GM18517 (cell line): ENCODE measurements at regions not wholly inside any gene's neighbourhood (a gene's known extent, or its start where the extent isn't known, plus 50 kb on each side); places are given as distances from the start of the nearest gene placed in this dataset.

Source experiments
- ATAC-seq: cut with Tn5 transposase; IDR thresholded peaks from one replicate; pipeline ENCODE4 v1.9.1; 2021; ENCODE audit warnings: mild to moderate bottlenecking, moderate library complexity; ENCODE audit not compliant: unreplicated experiment

DNA sequence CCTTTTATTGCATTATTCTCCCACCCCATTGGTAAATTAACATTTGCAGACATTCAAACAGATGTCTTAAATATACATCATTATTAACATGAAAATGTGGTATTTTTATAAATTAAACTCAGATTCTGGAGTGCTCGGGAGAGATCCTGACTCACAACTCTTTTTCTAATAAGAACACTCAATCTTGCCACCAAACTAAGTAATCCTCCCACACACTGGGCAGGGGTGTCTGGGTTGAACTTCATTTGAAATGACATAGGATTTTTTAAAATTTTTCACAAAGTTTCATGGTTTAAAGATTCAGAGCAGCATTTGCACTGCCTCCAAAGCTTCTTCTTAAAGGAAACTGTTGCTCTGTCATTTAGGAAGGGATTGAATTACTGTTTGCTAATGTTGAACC lies 754.3 kb downstream of the MECOM start:
- no peak for ATAC-seq

DNA sequence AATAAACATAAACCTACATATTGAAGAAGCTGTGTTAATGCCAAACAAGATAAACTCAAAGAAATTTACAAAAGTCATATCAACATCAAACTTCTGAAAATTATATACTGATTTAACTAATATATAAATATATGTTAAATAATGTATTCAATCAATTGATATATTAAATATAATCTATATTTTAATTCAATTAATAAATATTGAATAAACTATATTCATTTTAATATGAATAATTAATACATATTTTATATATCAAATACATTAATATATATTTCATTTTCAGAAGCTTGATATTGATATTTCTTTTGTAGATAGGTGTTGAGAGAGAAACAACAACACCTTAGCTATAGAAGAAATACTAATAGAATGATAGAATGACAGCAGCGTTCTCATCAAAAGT lies 768.1 kb downstream of the MECOM start:
- no peak for ATAC-seq

DNA sequence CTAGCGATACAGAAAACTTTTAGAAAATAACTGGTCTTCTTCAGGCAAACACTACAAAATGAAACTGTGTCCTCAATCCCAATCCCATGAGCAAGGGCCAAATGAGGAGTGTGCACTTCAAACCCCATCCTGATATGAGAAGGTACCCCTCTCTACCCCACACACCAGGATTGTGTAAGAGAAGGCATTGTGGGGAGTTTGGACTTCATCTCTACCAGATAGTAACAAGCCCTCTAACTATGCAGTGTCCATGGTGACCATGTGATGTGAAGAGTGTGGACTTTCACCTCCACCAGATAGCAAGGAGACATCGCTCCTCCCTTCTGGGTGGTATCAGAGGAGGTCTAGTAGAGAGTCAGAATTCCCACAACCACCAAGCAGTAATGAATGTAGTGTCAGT lies 769.3 kb downstream of the MECOM start:
- ATAC-seq = no peak

DNA sequence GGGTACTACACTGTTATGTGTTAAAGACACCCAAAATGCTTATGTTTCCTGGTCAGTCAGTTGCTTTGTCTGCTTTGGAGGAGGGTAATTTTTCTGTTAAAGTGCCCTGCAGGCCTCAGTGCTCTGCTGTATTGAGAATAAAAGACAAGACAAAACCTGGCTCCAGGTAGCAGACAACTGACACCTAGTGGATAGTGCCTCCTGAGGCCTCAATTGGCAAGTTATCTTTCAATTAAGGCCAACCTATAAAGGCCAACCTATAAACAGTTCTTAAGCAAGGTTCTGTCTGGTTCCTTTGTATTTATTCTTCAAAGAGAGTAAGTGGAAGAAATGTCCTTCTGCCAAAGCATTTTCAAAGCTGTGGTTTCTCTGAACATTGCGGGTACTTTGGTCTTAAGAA lies 773.8 kb downstream of the MECOM start:
- no peak for ATAC-seq

DNA sequence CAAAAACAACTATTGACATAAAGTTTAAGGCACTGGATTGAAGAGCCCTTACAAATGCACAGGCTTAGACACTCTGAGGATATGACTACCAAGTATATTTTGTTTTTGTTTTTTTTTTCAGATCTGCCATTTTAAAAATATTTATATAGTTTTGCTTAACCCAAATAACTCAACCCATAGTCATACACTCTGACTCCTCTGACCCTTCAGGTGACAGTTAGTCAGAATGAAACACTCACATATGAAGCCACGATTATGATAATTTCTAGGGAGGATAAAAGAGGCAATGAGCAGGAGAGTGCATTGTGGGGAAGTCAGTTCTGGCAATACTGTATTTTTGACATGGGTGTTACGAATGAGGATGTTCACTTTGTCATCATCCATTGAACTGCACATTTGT lies 774.7 kb downstream of the MECOM start:
- ATAC-seq = no peak

DNA sequence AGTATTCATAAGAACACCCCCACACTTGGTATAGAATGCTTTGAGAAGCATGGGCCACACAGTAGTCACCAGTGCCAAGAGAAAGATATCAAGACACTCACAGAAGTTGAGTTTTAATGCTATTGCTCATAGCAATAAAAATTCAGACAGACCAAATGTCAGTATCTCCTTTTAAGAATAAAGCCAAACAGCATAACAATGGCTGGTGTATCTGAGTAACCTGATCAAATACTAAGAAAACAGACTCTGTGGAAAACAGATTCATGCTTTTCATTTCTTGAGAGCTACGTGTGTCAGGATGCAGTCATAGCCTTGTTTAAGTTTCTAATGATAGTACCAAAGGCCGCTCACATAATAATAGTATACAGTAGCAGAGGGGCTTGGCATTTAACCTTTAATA lies 778.5 kb downstream of the MECOM start:
- ATAC-seq = no peak

DNA sequence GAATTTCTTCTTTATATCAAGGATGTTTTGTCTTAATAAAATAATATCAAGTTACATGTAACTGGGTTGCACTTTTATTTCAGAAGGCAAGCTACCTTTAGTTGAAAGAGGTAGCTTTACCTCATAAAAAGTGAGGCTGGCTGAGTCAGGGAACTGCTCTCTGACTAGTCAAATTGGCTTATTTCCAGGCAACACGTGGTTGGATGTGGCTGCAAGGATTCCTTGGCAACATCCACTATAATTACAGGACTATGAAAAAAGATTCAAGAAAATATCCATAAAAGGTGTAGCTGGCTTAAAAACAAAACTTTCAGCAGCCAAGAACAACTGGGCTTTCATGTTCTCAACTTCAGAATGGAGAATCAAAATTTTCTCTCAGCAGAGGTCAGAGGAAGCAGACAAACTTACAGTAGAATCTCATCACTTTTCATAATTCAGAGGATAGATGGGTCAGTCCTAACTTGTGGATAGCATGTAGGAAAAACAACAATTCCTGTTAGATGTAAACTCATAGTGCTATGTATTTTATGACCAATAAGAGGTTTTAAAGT lies 779.1 kb downstream of the MECOM start:
- no peak for ATAC-seq

DNA sequence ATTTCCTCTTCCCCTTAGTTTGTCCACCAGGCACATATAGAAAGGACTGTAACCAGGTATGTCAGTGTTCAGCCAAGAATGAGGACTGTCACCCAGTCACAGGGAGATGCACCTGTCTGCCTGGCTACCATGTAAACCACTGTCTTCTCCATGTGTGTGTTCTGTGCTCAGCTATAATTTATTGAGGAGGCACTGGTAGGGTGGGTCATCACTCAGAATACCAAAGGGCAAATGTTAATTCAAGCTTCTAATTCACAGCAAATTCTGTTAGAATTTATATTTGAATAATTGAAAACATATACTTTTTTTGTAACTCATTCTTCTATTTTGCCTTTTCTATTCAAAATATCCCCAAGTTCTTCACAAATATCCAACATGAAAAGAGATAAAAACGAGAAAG lies 780.4 kb downstream of the MECOM start:
- no peak for ATAC-seq

DNA sequence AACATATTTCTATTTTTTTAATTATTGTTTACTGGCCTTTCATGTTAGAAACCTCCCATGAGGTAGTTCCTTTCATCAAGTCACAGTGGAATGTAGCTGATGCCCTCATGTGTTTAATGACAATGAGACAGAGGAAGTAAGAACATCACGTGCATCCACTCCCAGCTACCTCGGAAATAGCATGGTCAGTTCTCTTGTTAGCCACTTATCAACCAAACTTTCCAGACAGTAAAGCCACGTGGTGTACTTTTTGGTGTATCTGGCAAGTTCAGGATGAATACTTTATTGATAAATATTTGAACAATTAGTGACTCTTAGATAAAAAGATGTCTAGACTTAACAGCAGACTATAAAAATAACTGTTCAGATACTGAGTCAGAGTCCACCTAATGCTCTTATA lies 781.7 kb downstream of the MECOM start:
- no peak for ATAC-seq

DNA sequence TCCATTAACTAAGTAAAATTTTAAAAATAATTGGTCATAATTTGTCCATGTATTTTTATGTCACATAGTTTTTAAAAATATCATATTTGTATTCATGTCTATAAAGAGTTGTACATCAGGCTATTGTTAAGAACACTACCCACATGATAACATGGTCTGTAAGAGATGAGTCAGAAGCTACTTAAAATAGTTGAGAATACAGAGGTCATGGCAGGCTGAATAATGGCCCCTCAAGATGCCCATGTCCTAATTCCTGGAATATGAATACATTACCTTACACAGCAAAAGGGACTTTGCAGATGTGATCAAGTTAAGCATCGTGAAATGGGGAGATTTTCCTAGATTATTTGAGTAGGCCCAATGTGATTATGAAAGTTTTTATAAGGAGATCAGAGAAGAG lies 782.9 kb upstream of the GOLIM4 start:
- no peak for ATAC-seq

DNA sequence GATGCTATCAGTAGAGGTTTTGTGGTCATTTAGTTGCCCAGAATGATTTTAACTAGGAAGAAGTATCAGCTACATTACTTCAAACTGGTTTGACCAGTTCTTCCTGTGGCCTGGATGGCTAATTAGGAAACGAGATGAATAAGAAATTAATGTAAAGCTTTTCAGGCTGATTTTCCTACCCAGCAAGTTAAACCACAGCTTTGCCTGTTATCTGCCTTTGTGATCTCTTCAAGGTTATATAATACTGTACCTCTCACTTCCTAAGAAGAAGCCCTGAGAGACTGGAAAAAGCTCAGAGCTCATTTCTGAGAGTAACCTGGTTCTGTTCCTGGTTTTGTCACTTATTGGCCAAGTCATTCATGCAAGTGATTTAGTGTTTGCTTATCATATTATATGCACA lies 782.2 kb upstream of the GOLIM4 start:
- no peak for ATAC-seq

DNA sequence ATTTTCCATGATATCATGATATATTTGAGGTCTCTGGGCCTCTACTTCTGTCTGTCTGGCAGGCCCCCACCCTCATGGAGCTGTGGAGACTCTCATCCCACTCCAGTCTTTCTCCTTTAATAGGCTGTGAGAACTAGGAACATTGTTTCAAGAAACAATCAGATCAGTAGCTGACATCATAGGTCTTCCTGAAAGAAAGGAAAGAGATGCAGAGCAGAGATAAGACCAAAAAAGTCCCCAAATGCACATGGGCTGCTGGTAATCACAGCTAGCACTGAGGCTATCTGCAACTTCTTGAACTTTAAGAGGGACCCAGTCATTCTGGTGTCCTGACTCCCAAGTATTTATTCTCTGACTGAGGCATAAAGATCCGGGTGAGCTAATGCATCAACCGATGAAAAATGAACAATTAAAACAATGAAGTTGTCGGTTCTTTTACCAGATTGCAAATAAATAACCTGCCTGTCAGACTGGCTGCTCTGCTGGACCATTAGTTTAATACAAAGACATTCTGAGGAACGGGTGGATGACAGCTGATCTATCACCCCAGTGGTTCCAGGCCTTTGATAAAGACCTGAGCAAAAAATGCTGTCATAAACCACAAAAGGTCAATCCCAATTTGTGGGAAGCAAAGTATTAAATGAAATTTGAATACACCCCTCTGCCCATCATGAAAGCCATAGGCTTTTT lies 780.8 kb upstream of the GOLIM4 start:
- ATAC-seq = no peak

DNA sequence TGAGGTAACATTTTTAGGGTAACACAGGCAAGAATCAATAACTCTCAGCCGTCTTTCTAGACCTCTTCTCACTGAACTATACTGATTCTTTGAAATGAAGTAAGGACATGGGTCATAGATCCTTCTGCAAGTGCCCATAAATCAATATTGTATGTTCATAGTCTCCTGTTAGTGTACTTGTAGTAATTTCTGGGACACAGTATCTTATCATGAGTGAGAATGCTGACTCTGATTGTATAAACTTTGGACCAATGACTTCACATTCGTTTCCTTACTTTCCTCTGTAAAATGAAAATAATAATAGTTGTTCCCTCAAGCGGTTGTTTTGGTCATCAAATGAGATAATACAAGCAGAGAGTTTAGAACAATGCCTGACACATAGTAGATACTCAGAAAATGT lies 777.1 kb upstream of the GOLIM4 start:
- no peak for ATAC-seq

DNA sequence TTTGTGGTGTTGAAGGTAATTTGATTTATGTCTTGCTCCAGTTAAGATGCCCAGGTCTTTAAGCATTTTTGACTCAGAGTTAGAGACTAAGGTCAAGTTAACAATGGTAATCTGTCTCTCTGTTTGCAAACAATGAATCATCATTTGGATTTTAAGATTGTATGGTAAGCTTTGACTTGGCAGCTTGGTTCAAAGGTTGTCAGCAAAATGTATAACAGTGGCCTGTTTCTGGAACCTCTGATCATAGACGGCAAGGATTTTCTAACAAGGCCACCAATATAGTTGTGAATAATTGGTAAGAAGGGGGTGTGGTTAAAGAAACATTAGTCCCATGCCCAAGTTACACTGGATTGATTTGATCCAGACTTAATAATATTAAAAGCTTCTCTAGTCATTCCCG lies 775.2 kb upstream of the GOLIM4 start:
- ATAC-seq = no peak

DNA sequence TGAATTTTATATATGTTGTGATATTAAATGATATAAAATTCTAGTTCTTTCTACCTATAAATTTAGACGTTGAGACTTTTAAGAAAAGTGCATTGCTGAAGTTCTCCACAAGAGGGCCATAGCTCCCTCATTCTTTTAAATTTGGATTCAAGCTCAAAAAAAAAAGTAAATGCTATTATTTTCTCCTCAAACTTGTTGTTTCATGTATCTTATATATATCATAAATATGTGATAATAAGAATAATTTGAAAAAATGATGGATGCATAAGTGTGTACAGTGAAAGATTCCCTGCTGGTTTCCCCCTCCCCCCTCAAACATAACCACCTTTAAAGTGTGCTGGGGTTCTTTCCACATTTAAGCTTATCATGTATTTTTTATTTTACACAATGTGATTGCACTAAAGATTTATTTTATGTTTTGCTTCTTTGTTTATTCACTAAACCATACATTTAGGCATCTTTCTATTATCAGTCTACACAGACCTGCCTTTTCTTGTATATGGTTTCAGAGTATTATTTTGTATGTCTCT lies 769.4 kb upstream of the GOLIM4 start:
- no peak for ATAC-seq

DNA sequence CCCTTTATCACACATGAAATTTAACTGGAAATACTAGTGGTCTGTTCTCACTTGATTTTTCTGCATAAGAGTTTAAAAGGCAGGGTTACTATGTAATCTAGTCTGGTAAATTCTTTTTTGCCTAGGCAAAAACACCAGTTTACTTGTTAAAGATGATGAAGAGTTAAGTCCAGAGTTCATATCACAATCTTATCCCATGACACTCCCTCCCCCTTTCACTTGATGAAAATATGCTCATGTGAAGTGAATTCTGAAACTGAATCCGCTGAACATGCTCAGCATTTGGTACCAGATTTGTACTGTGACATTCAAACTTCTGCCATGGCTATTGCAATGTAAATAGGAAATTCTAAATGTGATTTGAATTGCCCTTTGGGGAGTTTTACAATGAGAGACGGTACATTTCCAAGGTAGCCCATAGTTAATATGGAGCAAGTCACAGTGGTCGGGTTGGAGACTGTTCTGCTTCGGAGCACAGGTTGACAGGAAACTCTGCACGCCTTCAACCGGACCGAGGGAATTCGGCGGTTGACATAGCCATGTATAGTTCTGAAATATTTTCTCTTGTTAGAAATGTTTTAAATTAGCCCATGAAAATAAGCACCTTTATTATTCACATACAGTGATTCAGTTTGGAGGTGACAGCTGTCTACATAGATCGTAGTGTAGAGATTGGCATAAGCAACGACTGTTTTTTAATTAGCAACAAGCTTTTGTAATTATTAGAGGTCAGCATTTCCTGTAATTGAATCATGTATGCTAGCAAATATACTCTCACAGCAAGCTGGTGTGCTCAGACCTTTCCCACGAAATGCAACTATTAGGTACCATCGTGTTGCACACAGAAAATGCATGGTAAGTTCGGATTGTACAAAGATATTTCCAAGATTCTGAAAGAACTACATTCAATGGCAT lies 768.6 kb upstream of the GOLIM4 start:
- ATAC-seq = no peak

DNA sequence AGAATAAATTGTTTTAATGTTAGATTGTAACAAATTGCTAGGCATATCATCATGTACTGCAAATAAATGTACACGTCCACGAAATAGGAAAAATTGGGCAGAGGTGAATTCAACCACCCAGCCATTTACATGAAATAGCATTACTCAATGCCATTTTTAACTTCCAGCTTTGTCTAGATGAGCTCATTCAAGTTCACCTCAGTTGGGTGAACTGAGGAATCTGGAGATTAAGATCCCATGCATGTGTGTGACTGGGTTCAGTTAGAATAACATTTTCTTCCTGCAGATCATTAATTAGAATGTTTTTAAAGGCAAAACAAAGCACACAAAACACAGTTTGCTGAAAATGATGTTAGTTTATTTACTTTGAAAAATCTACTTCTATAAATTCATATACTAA lies 767.8 kb upstream of the GOLIM4 start:
- no peak for ATAC-seq

DNA sequence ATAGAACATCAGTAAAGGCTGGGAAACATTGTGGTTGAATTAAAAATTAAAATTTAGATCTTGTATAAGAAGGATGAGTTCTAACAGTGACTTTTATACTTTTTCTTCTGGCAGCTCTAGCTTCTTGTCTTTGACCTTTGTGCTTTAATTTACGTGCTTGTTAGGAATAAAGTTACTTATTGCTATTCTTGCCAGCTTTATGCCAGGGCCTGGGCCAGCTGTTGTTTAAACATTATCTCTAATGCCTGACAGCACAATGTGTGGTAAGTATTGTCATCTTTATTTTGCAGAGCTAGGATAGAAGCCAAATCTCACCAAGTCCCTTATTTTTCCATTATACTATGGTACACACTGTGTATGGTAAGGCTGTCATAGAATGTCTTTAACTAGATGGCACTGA lies 766.7 kb upstream of the GOLIM4 start:
- no peak for ATAC-seq

DNA sequence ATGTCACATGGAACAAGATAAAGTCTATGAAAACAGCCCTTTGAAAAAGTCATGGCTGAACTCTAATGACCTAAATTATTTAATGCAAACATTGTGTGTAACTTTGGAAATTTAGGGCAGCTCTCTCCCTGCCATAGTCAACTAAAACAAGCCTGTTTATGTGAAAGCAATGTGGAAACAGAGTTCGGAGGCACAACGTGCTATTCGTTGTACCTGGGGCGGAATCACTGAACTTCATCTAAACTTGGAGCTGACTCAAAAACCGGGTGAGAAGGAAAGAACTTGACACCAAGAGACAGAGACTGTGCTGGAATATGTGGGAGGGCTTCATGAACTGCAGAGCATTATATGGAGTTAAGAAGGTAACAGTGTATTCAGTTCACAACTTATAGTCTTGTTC lies 764.9 kb upstream of the GOLIM4 start:
- ATAC-seq = no peak

DNA sequence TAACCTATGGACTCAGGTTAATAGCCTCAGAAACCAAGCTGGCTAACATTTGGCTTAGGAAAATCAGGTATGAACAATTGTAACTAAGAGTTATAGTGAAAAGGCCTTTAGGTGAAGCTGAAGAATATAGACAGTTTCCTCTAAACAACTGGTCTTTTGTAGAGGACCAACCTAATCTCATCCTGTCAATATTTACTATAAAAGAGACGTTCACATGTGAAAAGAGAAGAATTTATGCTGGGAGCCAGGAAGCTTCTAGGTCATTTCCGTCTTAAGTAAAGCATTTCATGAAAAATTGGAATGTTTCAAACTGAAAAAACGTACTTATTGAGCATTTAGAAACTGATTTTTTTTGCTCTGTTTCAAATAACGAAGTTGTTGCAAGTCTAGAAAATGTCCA lies 764.3 kb upstream of the GOLIM4 start:
- ATAC-seq = no peak

DNA sequence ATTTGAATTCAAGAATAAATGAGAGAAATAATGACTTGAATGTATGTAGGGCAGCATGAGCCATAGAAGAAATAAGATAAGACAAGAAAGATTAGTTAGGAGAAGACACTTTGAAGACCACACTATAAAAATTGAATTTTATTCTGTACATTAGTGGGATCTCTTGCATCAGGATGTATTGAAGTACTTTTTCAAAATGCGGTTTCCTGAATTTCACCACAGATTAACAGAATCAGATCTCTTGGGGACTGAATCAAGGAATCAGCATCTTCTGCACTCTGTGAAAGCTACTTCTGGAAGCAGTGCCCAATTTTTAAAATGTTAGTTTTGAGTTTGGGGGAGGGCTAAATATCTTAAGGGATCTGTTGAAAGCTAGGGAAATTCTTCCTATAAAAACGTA lies 763.9 kb upstream of the GOLIM4 start:
- no peak for ATAC-seq

DNA sequence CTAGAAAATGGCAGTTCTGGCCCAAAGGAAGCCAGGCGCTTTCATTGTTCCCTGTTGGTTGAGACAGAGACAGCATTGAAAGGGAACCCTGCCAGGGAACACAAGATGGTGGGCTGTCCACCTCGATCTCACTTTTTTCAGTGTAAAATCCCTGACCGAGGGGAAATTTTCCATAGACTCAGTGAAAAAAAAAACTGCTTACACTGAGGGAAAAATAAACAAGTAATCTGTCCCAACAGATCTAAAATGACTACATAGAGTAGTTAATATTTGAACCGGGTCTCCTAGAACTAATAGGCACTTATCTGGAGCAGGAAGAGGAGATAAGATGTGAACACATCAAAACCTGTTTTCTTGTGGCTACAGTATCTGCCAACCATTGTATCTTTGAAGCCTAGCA lies 763.4 kb upstream of the GOLIM4 start:
- no peak for ATAC-seq
